Astrocyte (in vitro differentiated cells and primary cell): ENCODE measurements at regions not wholly inside any gene's neighbourhood (a gene's known extent, or its start where the extent isn't known, plus 50 kb on each side); places are given as distances from the start of the nearest gene placed in this dataset.
A peak's percentile ranks its signal among the peaks of the same experiment; 100 is the strongest.

Experiments
- DNase-seq: peaks from one replicate; pipeline ENCODE4 v3.0.0-alpha.2; 2010; ENCODE audit warnings: low read depth
- FAIRE-seq: peaks from 2 replicates; lab custom pipeline; 2011; peaks lifted over from hg19 to GRCh38; lab: Jason Lieb, UNC
- H2AFZ ChIP-seq: 2 replicates; pipeline ENCODE4 v1.6.0; 2012; ENCODE audit warnings: low read depth, low read length, inconsistent platforms
- H3K27ac ChIP-seq: 2 replicates; pipeline ENCODE4 v1.5.1; 2011; ENCODE audit warnings: low read depth, low read length, inconsistent platforms
- H3K27me3 ChIP-seq: 2 replicates; pipeline ENCODE4 v1.6.0; 2011; ENCODE audit warnings: low read length, inconsistent platforms; ENCODE audit not compliant: insufficient read depth
- H3K36me3 ChIP-seq: 2 replicates; pipeline ENCODE4 v1.5.1; 2011; ENCODE audit warnings: low read length, inconsistent platforms; ENCODE audit not compliant: insufficient read depth
- H3K4me1 ChIP-seq: 2 replicates; pipeline ENCODE4 v1.5.1; 2011; ENCODE audit warnings: low read length, inconsistent platforms; ENCODE audit not compliant: insufficient read depth
- H3K4me2 ChIP-seq: 2 replicates; pipeline ENCODE4 v1.6.0; 2012; ENCODE audit warnings: low read length, inconsistent platforms
- H3K4me3 ChIP-seq: 2 replicates; pipeline ENCODE4 v1.5.1; 2011; ENCODE audit warnings: low read depth, mild to moderate bottlenecking, low read length, inconsistent platforms; ENCODE audit not compliant: insufficient read depth
- H3K79me2 ChIP-seq: 2 replicates; pipeline ENCODE4 v1.6.0; 2012; ENCODE audit warnings: mild to moderate bottlenecking, low read length, inconsistent platforms; ENCODE audit not compliant: insufficient read depth
- H3K9ac ChIP-seq: 2 replicates; pipeline ENCODE4 v1.6.0; 2012; ENCODE audit warnings: mild to moderate bottlenecking, low read length, inconsistent platforms
- H3K9me3 ChIP-seq: 2 replicates; pipeline ENCODE4 v1.5.1; 2012; ENCODE audit warnings: low read depth, mild to moderate bottlenecking, low read length, inconsistent platforms; ENCODE audit not compliant: insufficient read depth
- H4K20me1 ChIP-seq: 2 replicates; pipeline ENCODE4 v1.6.0; 2012; ENCODE audit warnings: low read length, inconsistent platforms; ENCODE audit not compliant: insufficient read depth
- H3K27ac Mint-ChIP-seq: one replicate; pipeline ENCODE4 v1.8.0; 2021; ENCODE audit warnings: mild to moderate bottlenecking, mixed read lengths; ENCODE audit not compliant: unreplicated experiment
- H3K27me3 Mint-ChIP-seq: one replicate; pipeline ENCODE4 v1.8.0; 2021; ENCODE audit warnings: low read depth, mixed read lengths; ENCODE audit not compliant: unreplicated experiment
- H3K36me3 Mint-ChIP-seq: one replicate; pipeline ENCODE4 v1.8.0; 2021; ENCODE audit warnings: low read depth, mixed read lengths; ENCODE audit not compliant: unreplicated experiment
- H3K4me1 Mint-ChIP-seq: one replicate; pipeline ENCODE4 v1.8.0; 2021; ENCODE audit warnings: low read depth, mixed read lengths; ENCODE audit not compliant: unreplicated experiment
- H3K4me3 Mint-ChIP-seq: one replicate; pipeline ENCODE4 v1.8.0; 2021; ENCODE audit warnings: mild to moderate bottlenecking, moderate library complexity, mixed read lengths; ENCODE audit not compliant: unreplicated experiment
- H3K9me3 Mint-ChIP-seq: one replicate; pipeline ENCODE4 v1.8.0; 2021; ENCODE audit warnings: mild to moderate bottlenecking, mixed read lengths; ENCODE audit not compliant: unreplicated experiment
- EZH2 ChIP-seq: IDR thresholded peaks from 2 replicates; pipeline ENCODE4 v1.6.1; 2012; ENCODE audit warnings: mild to moderate bottlenecking, low read length, inconsistent platforms; ENCODE audit not compliant: insufficient read depth
- TF ChIP-seq, protein P1 (sequence below): IDR thresholded peaks from 2 replicates; pipeline ENCODE4 v1.5.1; 2011; ENCODE audit warnings: low read depth, mild to moderate bottlenecking, inconsistent platforms, low read length, moderate library complexity; ENCODE audit not compliant: insufficient read depth

GRCh38 chr5:124630767-124631704, 115.4 kb downstream of the ZNF608 start:
- Histone ChIP-seq H3K9ac (no peak overlapping the region), H4K20me1 (no peaks in the 10 kb centered on the region), H3K27me3 (no peaks in the 10 kb centered on the region), H3K4me1 (peaks cover 43% of the 10 kb centered on the region), H3K27ac (no peak overlapping the region), H3K4me3 (no peak overlapping the region), H3K9me3 (no peaks in the 10 kb centered on the region), H3K79me2 (no peaks in the 10 kb centered on the region), H2AFZ (no peak overlapping the region), H3K4me2 (no peak overlapping the region), H3K36me3 (no peaks in the 10 kb centered on the region)
- H3K4me3 Mint-ChIP-seq = peak overlapping the region; percentile 61
- peaks cover 55% of the 10 kb centered on the region for H3K4me1 Mint-ChIP-seq
- H3K9me3 Mint-ChIP-seq = no peaks in the 10 kb centered on the region
- H3K27ac Mint-ChIP-seq = peak overlapping the region; percentile 94
- TF ChIP-seq, protein P1, sequence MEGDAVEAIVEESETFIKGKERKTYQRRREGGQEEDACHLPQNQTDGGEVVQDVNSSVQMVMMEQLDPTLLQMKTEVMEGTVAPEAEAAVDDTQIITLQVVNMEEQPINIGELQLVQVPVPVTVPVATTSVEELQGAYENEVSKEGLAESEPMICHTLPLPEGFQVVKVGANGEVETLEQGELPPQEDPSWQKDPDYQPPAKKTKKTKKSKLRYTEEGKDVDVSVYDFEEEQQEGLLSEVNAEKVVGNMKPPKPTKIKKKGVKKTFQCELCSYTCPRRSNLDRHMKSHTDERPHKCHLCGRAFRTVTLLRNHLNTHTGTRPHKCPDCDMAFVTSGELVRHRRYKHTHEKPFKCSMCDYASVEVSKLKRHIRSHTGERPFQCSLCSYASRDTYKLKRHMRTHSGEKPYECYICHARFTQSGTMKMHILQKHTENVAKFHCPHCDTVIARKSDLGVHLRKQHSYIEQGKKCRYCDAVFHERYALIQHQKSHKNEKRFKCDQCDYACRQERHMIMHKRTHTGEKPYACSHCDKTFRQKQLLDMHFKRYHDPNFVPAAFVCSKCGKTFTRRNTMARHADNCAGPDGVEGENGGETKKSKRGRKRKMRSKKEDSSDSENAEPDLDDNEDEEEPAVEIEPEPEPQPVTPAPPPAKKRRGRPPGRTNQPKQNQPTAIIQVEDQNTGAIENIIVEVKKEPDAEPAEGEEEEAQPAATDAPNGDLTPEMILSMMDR = no peak
- no peak for TF ChIP-seq EZH2
- FAIRE-seq = no peak
- no peak for DNase-seq
- H3K36me3 Mint-ChIP-seq = peaks cover 10% of the 10 kb centered on the region
- H3K27me3 Mint-ChIP-seq = no peaks in the 10 kb centered on the region

DNA sequence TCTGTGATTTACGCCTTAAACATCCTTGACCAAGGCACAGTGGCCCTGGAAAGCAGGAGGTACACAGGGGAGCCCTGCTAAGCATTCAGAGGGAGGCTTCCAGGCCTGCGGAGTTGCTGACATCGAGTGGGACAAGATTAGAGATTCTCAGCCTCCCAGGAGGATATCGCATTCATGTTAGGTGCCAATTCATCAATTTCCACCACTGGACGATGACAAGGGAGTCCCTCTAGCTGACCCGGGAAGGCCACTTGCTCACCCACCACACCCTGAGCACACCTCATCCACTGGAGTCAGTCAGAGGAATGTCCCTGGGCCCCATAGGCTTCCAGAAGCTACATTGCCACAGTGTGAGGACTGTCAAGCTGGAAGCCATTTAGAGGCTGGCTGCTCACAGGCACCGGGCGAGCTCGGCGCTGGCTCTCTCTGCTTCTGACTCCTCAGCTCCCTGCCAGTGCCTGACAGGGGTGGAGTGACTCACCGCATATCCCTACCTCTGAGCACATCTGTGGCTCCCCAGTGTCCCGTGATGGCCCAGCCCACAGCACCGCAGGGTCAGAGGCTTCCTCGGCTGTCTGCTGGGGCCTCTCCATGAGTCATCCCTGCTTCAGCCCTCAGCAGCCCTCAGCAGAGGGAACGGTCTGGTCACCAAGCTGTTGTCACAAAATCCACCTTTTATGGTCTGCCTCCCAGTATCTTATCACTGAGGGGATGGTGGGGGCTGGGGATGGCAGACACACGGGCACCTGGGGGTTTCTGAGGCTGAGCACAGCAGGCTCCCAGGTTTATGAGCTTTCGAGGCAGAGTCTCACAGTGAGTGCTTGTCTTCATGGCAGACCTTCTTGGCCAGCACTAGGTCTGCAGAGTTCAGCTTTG, 117.5 kb downstream of the ZNF608 start:
- Histone ChIP-seq H3K9ac (peak overlapping the region; percentile 65), H3K4me3 (no peak overlapping the region), H3K4me1 (peaks cover 29% of the 10 kb centered on the region), H3K79me2 (no peaks in the 10 kb centered on the region), H3K36me3 (no peaks in the 10 kb centered on the region), H3K4me2 (peak overlapping the region; percentile 68), H3K27me3 (no peaks in the 10 kb centered on the region), H2AFZ (no peak overlapping the region), H3K27ac (peak overlapping the region; percentile 72), H4K20me1 (no peaks in the 10 kb centered on the region), H3K9me3 (no peaks in the 10 kb centered on the region)
- peak; percentile 98 for DNase-seq
- FAIRE-seq = peak; percentile 99
- H3K9me3 Mint-ChIP-seq = peaks cover 7% of the 10 kb centered on the region
- H3K27me3 Mint-ChIP-seq = no peaks in the 10 kb centered on the region
- TF ChIP-seq, protein P1 = no peak
- TF ChIP-seq EZH2 = no peak
- no peak overlapping the region for H3K4me3 Mint-ChIP-seq
- H3K27ac Mint-ChIP-seq = peak overlapping the region; percentile 94
- peaks cover 11% of the 10 kb centered on the region for H3K36me3 Mint-ChIP-seq
- peaks cover 48% of the 10 kb centered on the region for H3K4me1 Mint-ChIP-seq
